Endothelial cell of umbilical vein (primary cell): ENCODE measurements at regions not wholly inside any gene's neighbourhood (a gene's known extent, or its start where the extent isn't known, plus 50 kb on each side); places are given as distances from the start of the nearest gene placed in this dataset.

Source experiments
- EZH2 ChIP-seq: IDR thresholded peaks from 2 replicates; pipeline ENCODE4 v1.6.1; 2012; ENCODE audit warnings: borderline replicate concordance, low read depth, mild to moderate bottlenecking, moderate library complexity, low read length, inconsistent platforms; ENCODE audit not compliant: severe bottlenecking
- GATA2 ChIP-seq: IDR thresholded peaks from 2 replicates; pipeline ENCODE4 v1.7.0; 2011; ENCODE audit warnings: low read depth, mild to moderate bottlenecking, moderate library complexity, mixed read lengths, low read length; ENCODE audit not compliant: insufficient read length, insufficient read depth
- POLR2A ChIP-seq: IDR thresholded peaks from 2 replicates; pipeline ENCODE4 v1.6.1; 2012; ENCODE audit warnings: low read depth, mild to moderate bottlenecking, control low read depth, low read length
- POLR2AphosphoS5 ChIP-seq: IDR thresholded peaks from 2 replicates; pipeline ENCODE4 v1.6.1; 2012; ENCODE audit warnings: low read depth, mild to moderate bottlenecking, control low read depth, low read length, moderate library complexity; ENCODE audit not compliant: insufficient read depth
- TF ChIP-seq, protein P1 (sequence below), 2 donors: IDR thresholded peaks; 1 replicate in 1 of 2; 2 replicates in 1 of 2; pipeline ENCODE4 v1.5.1; 2011; ENCODE audit warnings: low read length in 2 of 2, mild to moderate bottlenecking in 2 of 2, moderate library complexity in 2 of 2, control low read depth in 1 of 2, inconsistent platforms in 1 of 2, low read depth in 1 of 2; ENCODE audit not compliant: insufficient read depth in 1 of 2; ENCODE audit errors: extremely low read depth in 1 of 2

DNA sequence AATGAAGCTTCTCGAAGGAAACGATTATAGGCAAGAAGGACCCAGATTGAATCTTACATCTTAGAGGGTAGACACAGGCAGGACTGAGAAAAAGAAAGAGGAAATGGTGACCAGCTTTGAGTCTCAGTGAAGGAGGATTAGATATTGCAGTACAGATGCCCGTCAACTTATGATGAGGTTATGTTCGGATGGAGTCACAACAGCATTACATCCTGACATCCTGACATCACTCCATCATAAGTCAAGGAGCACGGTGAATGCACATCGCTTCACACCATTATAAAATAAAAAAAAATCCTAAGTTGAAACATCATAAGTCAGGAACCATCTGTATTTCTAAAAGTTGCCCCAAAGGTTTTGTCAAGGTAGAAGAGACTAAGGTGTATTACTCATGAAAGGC lies 312.3 kb upstream of the PLXNA2 start:
- TF ChIP-seq, protein P1, sequence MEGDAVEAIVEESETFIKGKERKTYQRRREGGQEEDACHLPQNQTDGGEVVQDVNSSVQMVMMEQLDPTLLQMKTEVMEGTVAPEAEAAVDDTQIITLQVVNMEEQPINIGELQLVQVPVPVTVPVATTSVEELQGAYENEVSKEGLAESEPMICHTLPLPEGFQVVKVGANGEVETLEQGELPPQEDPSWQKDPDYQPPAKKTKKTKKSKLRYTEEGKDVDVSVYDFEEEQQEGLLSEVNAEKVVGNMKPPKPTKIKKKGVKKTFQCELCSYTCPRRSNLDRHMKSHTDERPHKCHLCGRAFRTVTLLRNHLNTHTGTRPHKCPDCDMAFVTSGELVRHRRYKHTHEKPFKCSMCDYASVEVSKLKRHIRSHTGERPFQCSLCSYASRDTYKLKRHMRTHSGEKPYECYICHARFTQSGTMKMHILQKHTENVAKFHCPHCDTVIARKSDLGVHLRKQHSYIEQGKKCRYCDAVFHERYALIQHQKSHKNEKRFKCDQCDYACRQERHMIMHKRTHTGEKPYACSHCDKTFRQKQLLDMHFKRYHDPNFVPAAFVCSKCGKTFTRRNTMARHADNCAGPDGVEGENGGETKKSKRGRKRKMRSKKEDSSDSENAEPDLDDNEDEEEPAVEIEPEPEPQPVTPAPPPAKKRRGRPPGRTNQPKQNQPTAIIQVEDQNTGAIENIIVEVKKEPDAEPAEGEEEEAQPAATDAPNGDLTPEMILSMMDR (IDR thresholded peaks at IDR 0.05; ENCODE audit: extremely low read depth in 1 of 2, insufficient read depth in 1 of 2, low read depth in 1 of 2, low read length in 2 of 2), result no peak
- no peak for TF ChIP-seq EZH2
- no peak for TF ChIP-seq POLR2A
- no peak for TF ChIP-seq POLR2AphosphoS5
- TF ChIP-seq GATA2, result no peak
